ENCODE measurements at regions not wholly inside any gene's neighbourhood (a gene's known extent, or its start where the extent isn't known, plus 50 kb on each side); places are given as distances from the start of the nearest gene placed in this dataset.

- TF ChIP-seq CTCF (IDR thresholded peaks at IDR 0.05; ENCODE audit: low read depth, low read length, poor library complexity, severe bottlenecking) (no peak), EZH2phosphoT487 (IDR thresholded peaks at IDR 0.05; ENCODE audit: borderline replicate concordance, low read length) (no peak)
Observed at GRCh38 chr9:82682431-82682830, 380.5 kb downstream of the RASEF start.

Data from DOHH2 (cell line).